ENCODE measurements at regions not wholly inside any gene's neighbourhood (a gene's known extent, or its start where the extent isn't known, plus 50 kb on each side); places are given as distances from the start of the nearest gene placed in this dataset.
A peak's percentile ranks its signal among the peaks of the same experiment; 100 is the strongest.

DNA sequence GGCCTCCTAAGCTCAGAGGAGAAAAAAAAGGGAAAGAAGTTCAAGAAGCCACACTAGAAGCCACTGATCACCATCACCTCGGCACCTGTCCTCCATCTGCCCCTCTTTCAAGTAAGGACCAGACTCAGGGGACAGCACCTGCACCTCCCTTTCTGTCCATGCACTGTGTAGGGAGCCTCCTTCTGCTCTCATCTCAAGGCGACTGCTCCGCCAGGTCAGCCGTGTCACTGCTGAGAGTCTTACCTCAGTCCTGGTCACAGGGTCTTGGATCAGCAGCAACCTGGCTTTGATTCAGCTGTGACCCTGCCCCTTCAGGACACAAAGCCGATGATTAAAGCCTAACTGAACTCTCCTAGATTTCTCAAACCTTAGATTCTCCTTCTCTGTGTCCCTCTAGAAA, 101.5 kb downstream of the ZNF280B start:
- CTCF ChIA-PET: no interaction called here

DNA sequence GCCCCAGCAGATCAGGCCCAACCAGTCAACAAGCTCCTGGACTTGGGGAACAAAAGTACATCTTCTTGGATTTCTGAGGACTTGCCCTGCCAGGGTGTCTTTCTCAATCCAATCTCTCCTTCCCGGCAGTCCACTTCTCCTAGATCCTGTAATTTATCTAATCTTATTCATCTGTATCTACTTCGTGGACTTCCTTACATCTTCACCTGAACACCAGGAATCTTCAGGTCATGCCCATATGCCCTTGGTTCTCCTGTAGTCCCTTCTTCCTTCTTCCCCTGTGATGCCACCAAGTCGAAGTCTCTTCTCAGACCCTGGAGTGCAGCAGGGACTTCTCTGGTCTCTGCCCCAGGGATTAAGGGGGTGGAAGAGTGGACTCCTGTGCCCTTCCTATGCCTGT, 100.3 kb downstream of the ZNF280B start:
- no peak for DNase-seq (ENCODE audit: low spot score)

More for the DNA sequence above, 101.5 kb downstream of the ZNF280B start:
- DNase-seq (ENCODE audit: low spot score): no peak
- no peak overlapping the region for H3K27ac ChIP-seq
- POLR2A ChIA-PET (ENCODE audit: low non-redundant PET): no interaction called here
- TF ChIP-seq, protein P1, sequence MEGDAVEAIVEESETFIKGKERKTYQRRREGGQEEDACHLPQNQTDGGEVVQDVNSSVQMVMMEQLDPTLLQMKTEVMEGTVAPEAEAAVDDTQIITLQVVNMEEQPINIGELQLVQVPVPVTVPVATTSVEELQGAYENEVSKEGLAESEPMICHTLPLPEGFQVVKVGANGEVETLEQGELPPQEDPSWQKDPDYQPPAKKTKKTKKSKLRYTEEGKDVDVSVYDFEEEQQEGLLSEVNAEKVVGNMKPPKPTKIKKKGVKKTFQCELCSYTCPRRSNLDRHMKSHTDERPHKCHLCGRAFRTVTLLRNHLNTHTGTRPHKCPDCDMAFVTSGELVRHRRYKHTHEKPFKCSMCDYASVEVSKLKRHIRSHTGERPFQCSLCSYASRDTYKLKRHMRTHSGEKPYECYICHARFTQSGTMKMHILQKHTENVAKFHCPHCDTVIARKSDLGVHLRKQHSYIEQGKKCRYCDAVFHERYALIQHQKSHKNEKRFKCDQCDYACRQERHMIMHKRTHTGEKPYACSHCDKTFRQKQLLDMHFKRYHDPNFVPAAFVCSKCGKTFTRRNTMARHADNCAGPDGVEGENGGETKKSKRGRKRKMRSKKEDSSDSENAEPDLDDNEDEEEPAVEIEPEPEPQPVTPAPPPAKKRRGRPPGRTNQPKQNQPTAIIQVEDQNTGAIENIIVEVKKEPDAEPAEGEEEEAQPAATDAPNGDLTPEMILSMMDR (conservative IDR thresholded peaks at IDR 0.05; ENCODE audit: low read depth): no peak

GRCh38 chr22:22408731-22409696, 99.5 kb downstream of the ZNF280B start:
- ChIA-PET POLR2A (ENCODE audit: low non-redundant PET) (no interaction called here), CTCF (interaction anchor here (0.7 to 1.3 kb wide), 2 partner anchors 14 to 276 kb away, joined by 3 to 4 read pairs; no protein-coding TSS in a partner anchor)
- DNase-seq (ENCODE audit: low spot score): no peak
- H3K27ac ChIP-seq: no peak overlapping the region
- TF ChIP-seq, protein P1 (conservative IDR thresholded peaks at IDR 0.05; ENCODE audit: low read depth): peak; percentile 32

More for the DNA sequence above, 100.3 kb downstream of the ZNF280B start:
- TF ChIP-seq, protein P1 (conservative IDR thresholded peaks at IDR 0.05; ENCODE audit: low read depth): no peak
- H3K27ac ChIP-seq: no peak overlapping the region
- ChIA-PET POLR2A (ENCODE audit: low non-redundant PET) (no interaction called here), CTCF (interaction anchor here (0.7 to 1.3 kb wide), 2 partner anchors 14 to 277 kb away, joined by 3 to 4 read pairs; no protein-coding TSS in a partner anchor)

DNA sequence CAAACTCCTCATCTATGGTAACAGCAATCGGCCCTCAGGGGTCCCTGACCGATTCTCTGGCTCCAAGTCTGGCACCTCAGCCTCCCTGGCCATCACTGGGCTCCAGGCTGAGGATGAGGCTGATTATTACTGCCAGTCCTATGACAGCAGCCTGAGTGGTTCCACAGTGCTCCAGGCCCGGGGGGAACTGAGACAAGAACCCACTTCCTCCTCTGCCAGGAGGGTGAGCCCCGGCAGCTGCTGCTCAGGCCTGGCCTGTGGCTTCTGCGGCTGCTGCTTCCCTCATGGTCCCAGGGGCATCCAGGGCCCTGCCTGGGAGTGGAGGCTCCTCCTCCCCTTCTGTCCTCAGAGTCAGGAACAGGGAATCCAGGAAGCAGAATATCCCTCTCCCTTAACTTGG, 98.4 kb downstream of the ZNF280B start:
- no peak for DNase-seq (ENCODE audit: low spot score)
- POLR2A ChIA-PET (ENCODE audit: low non-redundant PET): no interaction called here
- H3K27ac ChIP-seq: no peak overlapping the region
- CTCF ChIA-PET: no interaction called here
- TF ChIP-seq, protein P1 (conservative IDR thresholded peaks at IDR 0.05; ENCODE audit: low read depth): no peak

- TF ChIP-seq, protein P1 (conservative IDR thresholded peaks at IDR 0.05; ENCODE audit: low read depth): no peak
These were observed 97.9 kb downstream of the ZNF280B start for GRCh38 chr22:22410677-22411076.

GRCh38 chr22:22414266-22414665, 94.3 kb downstream of the ZNF280B start:
- TF ChIP-seq, protein P1 (conservative IDR thresholded peaks at IDR 0.05; ENCODE audit: low read depth): no peak
- DNase-seq (ENCODE audit: low spot score): no peak
- POLR2A ChIA-PET (ENCODE audit: low non-redundant PET): no interaction called here
- CTCF ChIA-PET: interaction anchor here (1.0 kb wide), 1 partner anchor 9 kb away, joined by 3 read pairs; no protein-coding TSS in a partner anchor
- no peak overlapping the region for H3K27ac ChIP-seq

More at GRCh38 chr22:22410677-22411076, 97.9 kb downstream of the ZNF280B start:
- ChIA-PET CTCF (no interaction called here), POLR2A (ENCODE audit: low non-redundant PET) (no interaction called here)
- no peak for DNase-seq (ENCODE audit: low spot score)
- no peak overlapping the region for H3K27ac ChIP-seq

Data from RWPE1 (cell line).